Hepatocyte (in vitro differentiated cells): ENCODE measurements at regions not wholly inside any gene's neighbourhood (a gene's known extent, or its start where the extent isn't known, plus 50 kb on each side); places are given as distances from the start of the nearest gene placed in this dataset.

ENCODE experiments used
- CTCF ChIP-seq: fragments of 200-600 bp; sonication (generic); IDR thresholded peaks from 2 replicates; pipeline ENCODE4 v1.5.1; 2016; ENCODE audit warnings: antibody characterized with exemption, mild to moderate bottlenecking; ENCODE audit not compliant: poor library complexity
- EZH2 ChIP-seq: fragments of 200-600 bp; sonication (generic); IDR thresholded peaks from 2 replicates; pipeline ENCODE4 v1.6.1; 2016; ENCODE audit warnings: antibody characterized with exemption, mild to moderate bottlenecking, borderline replicate concordance

GRCh38 chr11:23711981-23712380, 784.9 kb upstream of the LUZP2 start:
- TF ChIP-seq CTCF, result no peak
- no peak for TF ChIP-seq EZH2
